Stimulated activated CD4-positive, alpha-beta T cell treated with anti-CD3 and anti-CD28 coated beads, Interleukin-1b, Interleukin-23, amount 100 ng/mL, for 48 hours (primary cell): ENCODE measurements at regions not wholly inside any gene's neighbourhood (a gene's known extent, or its start where the extent isn't known, plus 50 kb on each side); places are given as distances from the start of the nearest gene placed in this dataset.

Experiments used
- DNase-seq: peaks from one replicate; pipeline ENCODE4 v3.0.0-alpha.2; 2020

DNA sequence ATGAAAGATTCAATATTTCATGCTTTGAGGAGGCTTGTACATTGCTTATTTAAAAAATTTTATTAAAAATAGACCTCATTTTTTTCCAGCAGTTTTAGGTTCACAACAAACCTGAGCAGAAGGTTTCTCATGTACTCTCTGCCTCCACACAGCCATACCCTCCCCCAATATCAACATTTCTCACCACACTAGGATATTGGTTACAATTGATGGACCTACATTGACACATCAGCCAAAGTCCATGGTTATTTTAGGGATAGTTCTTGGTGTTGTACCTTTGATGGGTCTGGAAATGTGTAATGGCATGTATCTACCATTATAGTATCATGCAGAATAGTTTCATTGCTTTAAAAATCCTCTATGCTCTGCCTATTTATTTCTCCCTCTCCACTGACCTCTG lies 611.0 kb downstream of the KCTD8 start:
- no peak for DNase-seq

- no peak for DNase-seq
Measured at GRCh38 chr4:43842594-43842993, 606.0 kb downstream of the KCTD8 start.

DNA sequence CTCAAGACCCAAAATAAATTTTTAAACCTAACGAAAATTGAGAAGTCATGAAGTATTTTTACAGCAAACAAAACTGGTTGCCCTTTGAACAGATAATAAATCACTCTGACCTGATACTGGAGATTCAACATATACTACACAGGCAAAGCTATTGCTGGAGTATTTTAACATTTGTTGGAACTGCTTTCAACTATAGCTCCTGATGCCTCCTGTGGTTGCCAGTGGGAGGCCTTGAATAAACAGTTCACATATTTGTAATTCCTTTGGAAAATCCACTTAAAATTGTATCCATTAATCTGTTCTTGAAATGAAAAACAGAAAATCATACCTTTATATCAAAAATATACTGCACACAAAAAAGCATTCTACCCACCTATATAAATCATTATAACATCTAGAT lies 605.1 kb downstream of the KCTD8 start:
- DNase-seq, result no peak

- no peak for DNase-seq
Measured at GRCh38 chr4:43846111-43846587, 602.5 kb downstream of the KCTD8 start.

- no peak for DNase-seq
Measured at GRCh38 chr4:43853565-43854264, 594.9 kb downstream of the KCTD8 start.

GRCh38 chr4:43855283-43855682 lies 593.3 kb downstream of the KCTD8 start:
- DNase-seq, result no peak

GRCh38 chr4:43864616-43865146 lies 583.9 kb downstream of the KCTD8 start:
- DNase-seq, result no peak

DNA sequence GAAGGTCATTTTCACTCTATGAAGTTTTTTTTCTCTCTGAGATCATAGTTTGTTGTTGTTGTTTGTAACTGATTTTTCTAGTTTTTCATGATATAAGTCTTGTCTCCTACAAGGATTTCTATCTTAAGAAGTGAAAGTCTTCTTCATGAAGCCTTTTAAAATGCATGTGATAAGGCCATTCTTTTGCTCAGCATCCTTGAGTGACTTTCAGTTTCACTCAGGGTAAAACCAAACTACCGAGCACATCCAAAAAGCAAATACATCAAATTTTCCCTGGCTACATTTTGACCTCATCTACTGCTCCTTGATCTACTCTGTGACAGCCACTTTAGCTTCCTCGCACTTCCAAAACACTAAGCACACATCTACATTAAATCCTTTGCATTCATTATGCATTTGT lies 580.7 kb downstream of the KCTD8 start:
- no peak for DNase-seq

GRCh38 chr4:43875655-43876054 lies 573.0 kb downstream of the KCTD8 start:
- no peak for DNase-seq

DNA sequence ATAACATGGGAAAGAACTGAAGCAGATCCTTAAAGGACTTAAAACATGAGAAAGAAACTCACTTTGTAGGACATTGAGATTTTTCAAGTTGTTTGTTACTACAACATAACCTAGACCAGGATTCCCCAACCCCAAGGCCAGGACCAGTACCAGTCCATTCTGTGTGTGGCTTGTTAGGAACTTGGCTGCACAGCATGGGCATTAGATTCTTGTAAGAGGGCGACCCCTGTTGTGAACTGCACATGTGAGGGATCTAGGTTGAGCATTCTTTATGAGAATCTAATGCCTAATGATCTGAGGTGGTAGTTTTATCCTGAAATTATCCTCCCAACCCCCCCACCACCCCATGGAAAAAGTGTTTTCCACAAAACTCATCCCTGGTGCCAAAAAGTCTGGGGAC lies 566.1 kb downstream of the KCTD8 start:
- DNase-seq, result no peak

GRCh38 chr4:43886196-43886595 lies 562.4 kb downstream of the KCTD8 start:
- DNase-seq, result no peak

DNA sequence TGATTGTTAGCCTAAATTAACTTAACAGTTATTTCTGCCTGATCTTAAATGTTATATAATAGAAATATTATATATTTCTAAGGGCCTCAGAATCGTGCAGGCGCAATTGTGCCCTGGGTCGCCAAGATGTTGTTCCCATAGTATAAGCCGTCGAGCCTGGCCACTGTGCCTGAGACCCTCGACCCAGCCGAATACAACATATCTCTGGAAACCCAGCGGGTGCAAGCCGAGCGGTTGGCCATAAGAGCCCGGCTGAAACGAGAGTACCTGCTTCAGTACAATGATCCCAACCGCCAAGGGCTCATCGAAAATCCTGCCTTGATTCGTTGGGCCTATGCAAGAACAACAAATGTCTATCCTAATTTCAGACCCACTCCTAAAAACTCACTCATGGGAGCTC lies 549.8 kb downstream of the KCTD8 start:
- DNase-seq, result no peak

- DNase-seq, result no peak
Measured at GRCh38 chr4:43903456-43903855, 545.2 kb downstream of the KCTD8 start.

GRCh38 chr4:43918377-43918776 lies 530.2 kb downstream of the KCTD8 start:
- no peak for DNase-seq

DNA sequence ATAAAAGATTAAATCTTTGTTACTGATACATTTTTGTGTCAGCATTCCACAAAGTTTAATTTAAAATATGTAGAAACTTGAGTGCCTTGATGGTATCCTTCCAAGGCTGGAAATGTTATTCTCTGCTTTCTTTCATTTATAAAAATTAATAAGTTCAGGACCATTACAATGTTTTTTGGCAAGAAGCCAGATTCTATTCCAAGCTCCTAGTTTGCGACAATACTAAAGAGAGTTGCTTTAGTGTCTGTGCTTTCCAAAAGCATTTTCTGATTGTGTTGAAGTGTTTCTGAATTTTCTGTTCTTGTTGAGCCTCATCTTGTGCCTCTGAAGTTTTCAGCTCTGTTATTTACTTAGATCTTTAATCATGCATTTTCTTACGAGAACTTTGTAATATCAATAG lies 516.2 kb downstream of the KCTD8 start:
- DNase-seq, result no peak

GRCh38 chr4:43943998-43944397 lies 504.6 kb downstream of the KCTD8 start:
- no peak for DNase-seq

DNA sequence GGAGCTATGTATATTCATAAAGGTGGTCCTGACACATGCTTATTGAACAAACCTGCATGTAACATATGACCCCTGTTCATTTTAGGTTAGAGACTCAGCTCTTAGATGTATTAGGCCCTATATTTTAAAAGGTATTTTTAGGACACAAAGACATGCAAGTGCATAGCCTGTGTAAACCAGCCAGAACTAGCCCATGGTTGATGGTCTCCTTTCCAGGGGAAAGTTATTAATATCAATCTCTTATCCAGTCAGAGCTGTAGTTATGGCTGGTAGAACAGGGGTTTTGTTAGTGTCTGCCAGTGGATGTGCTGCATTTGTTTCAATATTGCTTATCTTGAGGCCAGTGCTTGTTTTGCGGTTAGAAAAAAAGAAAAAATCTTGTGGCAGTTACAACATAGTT lies 488.6 kb downstream of the KCTD8 start:
- no peak for DNase-seq

DNA sequence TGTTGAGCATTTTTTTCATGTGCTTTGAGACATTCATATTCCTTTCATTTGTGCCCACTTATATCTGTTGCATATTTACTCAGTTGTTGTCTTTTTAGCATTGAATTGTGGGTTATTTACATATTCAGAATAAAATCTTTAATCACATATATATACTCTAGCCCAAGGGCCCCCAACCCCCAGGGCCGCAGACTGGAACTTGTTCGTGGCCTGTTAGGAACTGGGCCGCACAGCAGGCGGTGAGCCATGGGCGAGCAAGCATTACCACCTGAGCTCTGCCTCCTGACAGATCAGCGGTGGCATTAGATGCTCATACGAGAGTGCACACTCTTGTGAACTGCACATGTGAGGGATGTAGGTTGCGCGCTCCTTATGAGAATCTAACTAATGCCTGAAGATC lies 480.6 kb downstream of the KCTD8 start:
- no peak for DNase-seq

DNA sequence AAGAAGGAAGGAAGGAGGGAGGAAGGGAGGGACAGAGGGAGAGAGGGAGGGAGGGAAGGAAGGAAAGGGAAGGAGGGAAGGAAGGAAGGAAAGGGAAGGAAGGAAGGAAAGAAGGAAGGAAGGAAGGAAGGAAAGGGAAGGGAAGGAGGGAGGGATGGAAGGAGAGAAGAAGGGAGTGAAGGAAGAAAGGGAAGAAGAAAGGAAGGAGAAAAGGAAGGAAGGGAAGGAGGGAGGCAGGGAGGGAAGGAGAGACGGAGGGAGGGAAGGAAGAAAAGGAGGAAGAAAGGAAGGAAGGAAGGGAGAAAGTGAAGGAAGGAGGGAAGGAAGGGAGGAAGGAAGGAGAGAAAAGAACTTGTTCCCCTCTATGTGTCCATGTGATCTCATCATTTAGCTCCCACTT lies 465.0 kb downstream of the KCTD8 start:
- DNase-seq, result no peak

GRCh38 chr4:43987331-43987944 lies 461.2 kb downstream of the KCTD8 start:
- DNase-seq, result no peak

DNA sequence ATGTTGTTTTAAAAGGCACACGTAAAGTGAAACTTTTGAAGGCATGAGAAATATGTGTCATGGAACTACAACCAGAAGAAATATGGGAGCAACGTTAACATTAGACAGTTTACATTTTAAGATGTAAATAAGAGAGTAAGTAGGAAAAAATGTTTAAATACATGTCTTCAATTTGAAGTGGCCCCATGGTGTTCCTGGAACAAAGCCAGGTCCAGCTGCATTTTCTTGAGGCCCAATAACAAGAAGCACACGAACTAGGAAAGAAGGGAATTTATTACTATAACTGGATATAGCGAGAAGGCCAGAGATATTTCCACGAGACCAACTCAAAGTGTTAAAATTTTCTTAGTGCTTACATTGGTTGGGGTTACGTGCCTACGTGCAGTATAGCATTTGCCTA lies 458.1 kb downstream of the KCTD8 start:
- no peak for DNase-seq

- no peak for DNase-seq
Measured at GRCh38 chr4:43990963-43991362, 457.6 kb downstream of the KCTD8 start.

DNA sequence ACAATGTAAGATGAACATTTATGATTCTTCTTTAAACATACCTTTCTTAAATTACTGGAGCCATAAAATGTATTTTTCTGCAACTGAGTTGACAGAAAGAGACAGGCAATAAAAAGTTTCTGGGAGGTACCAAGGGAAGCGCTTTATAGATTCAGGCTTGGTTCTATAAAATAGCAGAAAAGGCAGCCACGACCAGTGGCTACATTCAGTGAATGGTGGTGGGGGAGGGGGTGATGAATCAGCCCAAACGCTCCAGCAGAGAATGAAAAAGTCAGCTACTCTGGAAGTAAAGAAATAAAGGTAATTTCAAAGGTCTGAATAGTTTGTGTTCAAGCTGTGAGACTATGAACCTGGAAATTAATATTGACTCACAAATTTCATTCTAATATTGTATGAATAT lies 456.1 kb downstream of the KCTD8 start:
- DNase-seq, result no peak

DNA sequence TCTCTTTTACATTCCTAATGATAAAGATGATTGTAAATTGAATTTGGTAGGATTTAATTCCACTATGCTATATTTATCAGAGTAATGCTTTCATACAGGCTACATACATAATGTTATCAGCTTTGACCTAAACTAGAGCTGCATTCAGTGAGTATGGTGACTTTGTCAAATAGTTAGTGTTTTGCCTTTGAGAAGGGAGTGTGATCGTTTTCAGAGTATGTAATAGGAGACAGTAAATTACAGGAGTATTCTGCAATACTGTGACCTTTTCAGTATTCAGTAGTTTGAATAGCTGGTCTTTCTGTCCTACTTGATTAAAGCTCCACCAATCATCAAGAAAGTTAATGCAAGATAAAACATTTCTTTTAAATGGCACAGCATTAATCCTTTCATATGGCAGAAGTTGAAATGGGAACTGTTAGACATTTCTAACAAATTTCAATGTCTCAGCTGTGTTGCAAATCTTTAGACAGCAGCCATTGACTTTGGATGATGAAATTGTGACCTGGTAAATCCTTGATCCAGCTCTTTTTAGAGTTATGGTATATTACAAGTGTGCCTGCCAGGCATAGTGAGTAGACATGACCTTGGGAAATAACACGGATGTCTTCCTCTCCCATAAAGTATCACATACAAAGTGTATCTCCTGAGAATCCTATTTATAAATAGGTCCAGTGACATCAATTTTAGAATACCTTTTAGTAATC lies 455.3 kb downstream of the KCTD8 start:
- no peak for DNase-seq
